Chondrocyte (in vitro differentiated cells): ENCODE measurements at regions not wholly inside any gene's neighbourhood (a gene's known extent, or its start where the extent isn't known, plus 50 kb on each side); places are given as distances from the start of the nearest gene placed in this dataset.
"Not testable (repeated sequence)": the region's sequence is repeated elsewhere in the genome, so short reads cannot be mapped to it uniquely, and the experiment has no call there.

Experiments
- DNase-seq: peaks from one replicate; pipeline ENCODE4 v3.0.0; 2021; ENCODE audit warnings: mixed read lengths, low spot score
- H3K27ac Mint-ChIP-seq: one replicate; pipeline ENCODE4 v1.8.0; 2021; ENCODE audit warnings: mild to moderate bottlenecking, moderate library complexity, mixed read lengths; ENCODE audit not compliant: unreplicated experiment
- H3K27me3 Mint-ChIP-seq: 2 replicates; pipeline ENCODE4 v1.8.0; 2021; ENCODE audit warnings: low read depth, mixed read lengths
- H3K36me3 Mint-ChIP-seq: 2 replicates; pipeline ENCODE4 v1.8.0; 2021; ENCODE audit warnings: low read depth, mixed read lengths
- H3K4me1 Mint-ChIP-seq: 2 replicates; pipeline ENCODE4 v1.8.0; 2021; ENCODE audit warnings: low read depth, mild to moderate bottlenecking, mixed read lengths
- H3K4me3 Mint-ChIP-seq: one replicate; pipeline ENCODE4 v1.8.0; 2021; ENCODE audit warnings: mild to moderate bottlenecking, moderate library complexity, mixed read lengths; ENCODE audit not compliant: unreplicated experiment
- H3K9me3 Mint-ChIP-seq: 2 replicates; pipeline ENCODE4 v1.8.0; 2021; ENCODE audit warnings: low read depth, mixed read lengths
- TF ChIP-seq, protein P1 (sequence below): fragments of 200-600 bp; sonication (generic); IDR thresholded peaks from 2 replicates; pipeline ENCODE4 v1.5.0; 2021; ENCODE audit warnings: antibody characterized with exemption, mild to moderate bottlenecking, moderate library complexity

DNA sequence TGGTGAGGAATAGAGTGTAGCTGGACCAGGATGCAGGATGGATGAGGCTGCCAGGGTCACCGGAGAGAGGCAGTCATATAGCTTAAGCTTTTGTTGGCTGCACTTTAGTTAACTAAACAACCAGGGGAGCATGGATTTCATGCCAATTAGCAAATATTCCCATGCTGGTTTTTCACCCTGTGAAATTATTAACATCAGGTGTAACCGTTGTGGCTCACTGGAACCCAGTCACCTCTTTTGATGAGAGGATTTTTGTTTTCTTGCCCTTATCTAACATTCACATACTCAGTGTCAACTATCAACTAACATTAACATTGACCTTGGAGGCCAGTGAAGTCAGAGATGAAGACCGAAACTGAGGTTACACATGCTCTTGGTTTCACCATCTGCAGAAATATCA is 97.2 kb upstream of the BASP1 start:
- Mint-ChIP-seq H3K27ac (peak overlapping the region; percentile 79), H3K27me3 (no peaks in the 10 kb centered on the region), H3K4me1 (peaks cover 65% of the 10 kb centered on the region), H3K9me3 (no peaks in the 10 kb centered on the region), H3K4me3 (no peak overlapping the region), H3K36me3 (no peaks in the 10 kb centered on the region)
- TF ChIP-seq, protein P1, sequence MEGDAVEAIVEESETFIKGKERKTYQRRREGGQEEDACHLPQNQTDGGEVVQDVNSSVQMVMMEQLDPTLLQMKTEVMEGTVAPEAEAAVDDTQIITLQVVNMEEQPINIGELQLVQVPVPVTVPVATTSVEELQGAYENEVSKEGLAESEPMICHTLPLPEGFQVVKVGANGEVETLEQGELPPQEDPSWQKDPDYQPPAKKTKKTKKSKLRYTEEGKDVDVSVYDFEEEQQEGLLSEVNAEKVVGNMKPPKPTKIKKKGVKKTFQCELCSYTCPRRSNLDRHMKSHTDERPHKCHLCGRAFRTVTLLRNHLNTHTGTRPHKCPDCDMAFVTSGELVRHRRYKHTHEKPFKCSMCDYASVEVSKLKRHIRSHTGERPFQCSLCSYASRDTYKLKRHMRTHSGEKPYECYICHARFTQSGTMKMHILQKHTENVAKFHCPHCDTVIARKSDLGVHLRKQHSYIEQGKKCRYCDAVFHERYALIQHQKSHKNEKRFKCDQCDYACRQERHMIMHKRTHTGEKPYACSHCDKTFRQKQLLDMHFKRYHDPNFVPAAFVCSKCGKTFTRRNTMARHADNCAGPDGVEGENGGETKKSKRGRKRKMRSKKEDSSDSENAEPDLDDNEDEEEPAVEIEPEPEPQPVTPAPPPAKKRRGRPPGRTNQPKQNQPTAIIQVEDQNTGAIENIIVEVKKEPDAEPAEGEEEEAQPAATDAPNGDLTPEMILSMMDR: no peak
- DNase-seq: no peak

GRCh38 chr5:17121776-17122175 is 95.7 kb upstream of the BASP1 start:
- TF ChIP-seq, protein P1: no peak
- no peaks in the 10 kb centered on the region for H3K36me3 Mint-ChIP-seq
- no peak overlapping the region for H3K27ac Mint-ChIP-seq
- no peaks in the 10 kb centered on the region for H3K27me3 Mint-ChIP-seq
- no peak for DNase-seq
- no peaks in the 10 kb centered on the region for H3K9me3 Mint-ChIP-seq
- no peak overlapping the region for H3K4me3 Mint-ChIP-seq
- peaks cover 62% of the 10 kb centered on the region for H3K4me1 Mint-ChIP-seq

- Mint-ChIP-seq H3K9me3 (no peaks in the 10 kb centered on the region), H3K4me1 (peaks cover 68% of the 10 kb centered on the region), H3K36me3 (no peaks in the 10 kb centered on the region), H3K27ac (peak overlapping the region; percentile 69), H3K27me3 (no peaks in the 10 kb centered on the region), H3K4me3 (no peak overlapping the region)
- DNase-seq: no peak
- TF ChIP-seq, protein P1: no peak
Observed at GRCh38 chr5:17123010-17123409, 94.4 kb upstream of the BASP1 start.

GRCh38 chr5:17123773-17124172 is 93.7 kb upstream of the BASP1 start:
- not testable (repeated sequence) for DNase-seq, H3K36me3 Mint-ChIP-seq, H3K27me3 Mint-ChIP-seq, H3K4me3 Mint-ChIP-seq, H3K9me3 Mint-ChIP-seq
- peak overlapping the region; percentile 13 for H3K27ac Mint-ChIP-seq
- peaks cover 68% of the 10 kb centered on the region for H3K4me1 Mint-ChIP-seq

- no peaks in the 10 kb centered on the region for H3K36me3 Mint-ChIP-seq
- peak overlapping the region; percentile 91 for H3K27ac Mint-ChIP-seq
- no peak overlapping the region for H3K4me3 Mint-ChIP-seq
- peaks cover 69% of the 10 kb centered on the region for H3K4me1 Mint-ChIP-seq
- DNase-seq: no peak
- H3K9me3 Mint-ChIP-seq: no peaks in the 10 kb centered on the region
- TF ChIP-seq, protein P1: no peak
- H3K27me3 Mint-ChIP-seq: no peaks in the 10 kb centered on the region
Observed at GRCh38 chr5:17127743-17128231, 89.6 kb upstream of the BASP1 start.

GRCh38 chr5:17129093-17129849 is 88.2 kb upstream of the BASP1 start:
- TF ChIP-seq, protein P1: no peak
- H3K9me3 Mint-ChIP-seq: no peaks in the 10 kb centered on the region
- H3K4me1 Mint-ChIP-seq: peaks cover 55% of the 10 kb centered on the region
- peak overlapping the region; percentile 40 for H3K4me3 Mint-ChIP-seq
- H3K27ac Mint-ChIP-seq: peak overlapping the region; percentile 91
- H3K27me3 Mint-ChIP-seq: no peaks in the 10 kb centered on the region
- no peak for DNase-seq
- no peaks in the 10 kb centered on the region for H3K36me3 Mint-ChIP-seq

DNA sequence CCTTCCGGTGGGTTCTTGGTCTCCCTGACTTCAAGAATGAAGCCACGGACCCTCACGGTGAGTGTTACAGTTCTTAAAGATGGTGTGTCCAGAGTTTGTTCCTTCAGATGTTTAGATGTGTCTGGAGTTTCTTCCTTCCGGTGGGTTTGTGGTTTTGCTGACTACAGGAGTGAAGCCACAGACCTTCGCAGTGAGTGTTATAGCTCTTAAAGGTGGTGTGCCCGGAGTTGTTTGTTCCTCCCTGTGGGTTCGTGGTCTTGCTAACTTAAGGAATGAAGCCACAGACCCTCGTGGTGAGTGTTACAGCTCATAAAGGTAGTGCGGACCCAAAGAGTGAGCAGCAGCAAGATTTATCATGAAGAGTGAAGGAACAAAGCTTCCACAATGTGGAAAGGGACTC is 87.1 kb upstream of the BASP1 start:
- H3K4me1 Mint-ChIP-seq: peaks cover 44% of the 10 kb centered on the region
- not testable (repeated sequence) for H3K27me3 Mint-ChIP-seq, H3K4me3 Mint-ChIP-seq, H3K36me3 Mint-ChIP-seq, DNase-seq, H3K9me3 Mint-ChIP-seq
- peak overlapping the region; percentile 91 for H3K27ac Mint-ChIP-seq
